Mesenchymal stem cell (in vitro differentiated cells and primary cell): ENCODE measurements at regions not wholly inside any gene's neighbourhood (a gene's known extent, or its start where the extent isn't known, plus 50 kb on each side); places are given as distances from the start of the nearest gene placed in this dataset.

Experiments
- DNase-seq: peaks from one replicate; pipeline ENCODE4 v3.0.0-alpha.2; 2013
- H2AFZ ChIP-seq: one replicate; pipeline ENCODE4 v1.6.1; 2013; ENCODE audit warnings: low read depth, mild to moderate bottlenecking, control low read depth, inconsistent platforms, low read length, moderate library complexity
- H2AK5ac ChIP-seq: 2 replicates; pipeline ENCODE4 v1.6.1; 2013; ENCODE audit warnings: low read length, moderate library complexity, mild to moderate bottlenecking, inconsistent platforms; ENCODE audit not compliant: severe bottlenecking
- H2BK120ac ChIP-seq: one replicate; pipeline ENCODE4 v1.6.1; 2013; ENCODE audit warnings: low read depth, mild to moderate bottlenecking, inconsistent platforms, low read length, moderate library complexity
- H2BK12ac ChIP-seq, 2 experiments: one replicate each; pipeline ENCODE4 v1.6.1; 2013; ENCODE audit warnings: inconsistent platforms in 2 of 2, low read length in 2 of 2, mild to moderate bottlenecking in 2 of 2, moderate library complexity in 2 of 2, control low read depth in 1 of 2
- H2BK15ac ChIP-seq: one replicate; pipeline ENCODE4 v1.6.1; 2013; ENCODE audit warnings: mild to moderate bottlenecking, low read depth, inconsistent platforms; ENCODE audit not compliant: poor library complexity, severe bottlenecking
- H2BK5ac ChIP-seq: 2 replicates; pipeline ENCODE4 v1.6.1; 2013; ENCODE audit warnings: low read depth, mild to moderate bottlenecking, low read length, control low read depth, inconsistent platforms; ENCODE audit not compliant: poor library complexity, severe bottlenecking
- H3K14ac ChIP-seq, 2 experiments: one replicate each; pipeline ENCODE4 v1.6.1; 2013; ENCODE audit warnings: inconsistent platforms in 2 of 2, low read length in 2 of 2, control low read depth in 1 of 2, mild to moderate bottlenecking in 1 of 2, moderate library complexity in 1 of 2
- H3K18ac ChIP-seq, 2 experiments: one replicate each; pipeline ENCODE4 v1.6.1; 2013; ENCODE audit warnings: inconsistent platforms in 2 of 2, low read length in 2 of 2, control low read depth in 1 of 2, low read depth in 1 of 2, mild to moderate bottlenecking in 1 of 2
- H3K23ac ChIP-seq, 2 experiments: one replicate each; pipeline ENCODE4 v1.6.1; 2013; ENCODE audit warnings: inconsistent platforms in 2 of 2, low read length in 2 of 2, mild to moderate bottlenecking in 2 of 2, moderate library complexity in 2 of 2, control low read depth in 1 of 2
- H3K27ac ChIP-seq: 2 replicates; pipeline ENCODE4 v1.5.1; 2013; ENCODE audit warnings: mild to moderate bottlenecking, moderate library complexity, low read length, control low read depth, inconsistent platforms; ENCODE audit not compliant: poor library complexity, severe bottlenecking
- H3K27me3 ChIP-seq, 2 experiments: 2 replicates each; pipeline versions ENCODE4 v1.6.1 to v1.7.0; 2013; ENCODE audit warnings: low read length in 2 of 2, mild to moderate bottlenecking in 2 of 2, moderate library complexity in 2 of 2, control low read depth in 1 of 2, inconsistent platforms in 1 of 2; ENCODE audit not compliant: control insufficient read depth in 1 of 2, insufficient read depth in 1 of 2
- H3K36me3 ChIP-seq, 2 experiments: 2 replicates each; pipeline versions ENCODE4 v1.6.1 to v1.7.0; 2013; ENCODE audit warnings: low read length in 2 of 2, control low read depth in 1 of 2, inconsistent platforms in 1 of 2, low read depth in 1 of 2, mild to moderate bottlenecking in 1 of 2; ENCODE audit not compliant: insufficient read depth in 2 of 2, control insufficient read depth in 1 of 2
- H3K4ac ChIP-seq, 2 experiments: one replicate each; pipeline ENCODE4 v1.6.1; 2013; ENCODE audit warnings: inconsistent platforms in 2 of 2, low read length in 2 of 2, mild to moderate bottlenecking in 2 of 2, moderate library complexity in 2 of 2, control low read depth in 1 of 2, low read depth in 1 of 2
- H3K4me1 ChIP-seq: 2 replicates; pipeline ENCODE4 v1.6.1; 2013; ENCODE audit warnings: low read depth, low read length, control low read depth; ENCODE audit not compliant: control insufficient read depth, insufficient read depth
- H3K4me2 ChIP-seq: 2 replicates; pipeline ENCODE4 v1.6.1; 2013; ENCODE audit warnings: low read length, mild to moderate bottlenecking, inconsistent platforms; ENCODE audit not compliant: poor library complexity, severe bottlenecking
- H3K4me3 ChIP-seq, 2 experiments: 2 replicates each; pipeline versions ENCODE4 v1.5.1 to v1.7.0; 2013; ENCODE audit warnings: low read length in 2 of 2, mild to moderate bottlenecking in 2 of 2, control low read depth in 1 of 2, low read depth in 1 of 2; ENCODE audit not compliant: insufficient read depth in 1 of 2
- H3K79me1 ChIP-seq: replicated peaks from 2 replicates; pipeline ENCODE4 v1.6.1; 2013; ENCODE audit warnings: mild to moderate bottlenecking, control low read depth, low read length, inconsistent platforms; ENCODE audit not compliant: poor library complexity, severe bottlenecking
- H3K9ac ChIP-seq: 2 replicates; pipeline ENCODE4 v1.7.0; 2013; ENCODE audit warnings: mild to moderate bottlenecking, low read length, moderate library complexity
- H3K9me3 ChIP-seq: 2 replicates; pipeline ENCODE4 v1.7.0; 2013; ENCODE audit warnings: mild to moderate bottlenecking, low read length; ENCODE audit not compliant: control insufficient read depth
- H4K8ac ChIP-seq: one replicate; pipeline ENCODE4 v1.6.1; 2013; ENCODE audit warnings: inconsistent platforms, mild to moderate bottlenecking, low read length, moderate library complexity
- H4K91ac ChIP-seq: one replicate; pipeline ENCODE4 v1.6.1; 2013; ENCODE audit warnings: mild to moderate bottlenecking, low read length, inconsistent platforms
- WGBS: methylation state at CpG from one replicate; pipeline ENCODE4 v1.1.7; 2013; ENCODE audit warnings: mixed read lengths; 5-methylcytosine and 5-hydroxymethylcytosine counted together

GRCh38 chr11:97637701-97638100 is 1247.9 kb downstream of the JRKL start:
- Histone ChIP-seq H3K4me1 (no peaks in the 10 kb centered on the region), H3K9ac (no peak overlapping the region), H2AFZ (no peak overlapping the region), H2BK5ac (no peak overlapping the region), H3K18ac (no peak overlapping the region), H3K4me3 (no peak overlapping the region), H3K27ac (no peak overlapping the region), H3K23ac (no peak overlapping the region), H2BK120ac (no peak overlapping the region), H4K8ac (no peak overlapping the region), H3K4ac (no peak overlapping the region), H4K91ac (no peak overlapping the region), H2AK5ac (no peak overlapping the region), H2BK15ac (no peak overlapping the region), H3K27me3 (no peaks in the 10 kb centered on the region), H3K79me1 (no peaks in the 10 kb centered on the region), H3K9me3 (peaks cover 9% of the 10 kb centered on the region), H3K14ac (no peak overlapping the region), H3K36me3 (no peaks in the 10 kb centered on the region), H3K4me2 (no peak overlapping the region), H2BK12ac (no peak overlapping the region)
- DNase-seq = no peak

DNA sequence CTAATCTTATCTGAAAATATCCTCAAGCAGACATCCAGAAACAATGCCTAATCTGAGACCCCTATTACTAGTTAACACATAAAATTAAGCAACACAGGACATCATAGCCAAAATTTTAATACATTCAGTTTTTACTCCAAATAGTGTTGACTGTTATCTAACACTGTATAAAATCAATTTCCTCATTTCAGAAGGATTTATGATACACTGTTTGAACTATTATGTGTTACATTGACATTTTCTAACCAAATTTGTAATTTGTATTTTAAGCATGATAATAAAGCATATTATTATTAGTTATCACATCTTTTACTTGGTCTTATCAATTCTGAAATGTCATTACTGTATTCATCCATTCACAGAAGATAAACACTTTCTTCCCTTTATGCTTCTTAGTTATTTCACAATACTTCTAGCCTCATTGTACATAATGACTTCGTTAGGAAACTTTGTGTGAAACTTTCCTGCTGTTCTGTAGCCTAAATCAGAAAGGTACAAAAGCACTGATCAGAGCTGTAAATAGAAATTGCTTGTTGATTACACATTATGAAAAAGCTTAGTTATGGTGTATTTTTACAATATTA is 1248.9 kb downstream of the JRKL start:
- H3K4ac ChIP-seq = no peak overlapping the region
- H3K27me3 ChIP-seq = no peaks in the 10 kb centered on the region
- H4K91ac ChIP-seq = no peak overlapping the region
- H3K18ac ChIP-seq = no peak overlapping the region
- H2BK12ac ChIP-seq = no peak overlapping the region
- no peak overlapping the region for H4K8ac ChIP-seq
- 90% methylated on average over 1 of the region's 1 CpG for WGBS
- H2BK15ac ChIP-seq = no peak overlapping the region
- H2BK120ac ChIP-seq = no peak overlapping the region
- H3K4me1 ChIP-seq = no peaks in the 10 kb centered on the region
- no peak overlapping the region for H3K23ac ChIP-seq
- H3K36me3 ChIP-seq = no peaks in the 10 kb centered on the region
- H3K4me2 ChIP-seq = no peak overlapping the region
- no peak overlapping the region for H3K4me3 ChIP-seq
- H2AK5ac ChIP-seq = no peak overlapping the region
- no peak overlapping the region for H2AFZ ChIP-seq
- H3K27ac ChIP-seq = no peak overlapping the region
- no peak overlapping the region for H3K9ac ChIP-seq
- DNase-seq = no peak
- no peaks in the 10 kb centered on the region for H3K79me1 ChIP-seq
- H3K14ac ChIP-seq = no peak overlapping the region
- H2BK5ac ChIP-seq = no peak overlapping the region
- H3K9me3 ChIP-seq = peaks cover 9% of the 10 kb centered on the region

DNA sequence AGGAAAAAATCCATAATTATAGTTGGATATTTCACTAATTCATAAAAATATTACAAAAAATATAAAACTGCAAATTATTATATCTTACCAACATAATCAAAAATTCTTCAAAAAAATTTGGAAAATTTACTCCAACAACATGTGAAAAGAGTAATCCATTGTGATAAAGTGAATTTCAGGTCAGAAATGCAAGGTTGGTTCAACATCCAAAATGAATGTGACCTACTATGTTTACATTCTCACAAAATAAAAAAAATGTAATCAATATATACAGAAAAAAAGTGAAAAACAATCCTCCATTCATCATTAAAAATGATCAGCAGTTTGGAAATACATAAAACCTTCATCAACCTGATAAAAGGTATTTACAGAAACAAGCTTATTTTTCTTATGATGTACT is 1252.2 kb downstream of the JRKL start:
- Histone ChIP-seq H3K23ac (no peak overlapping the region), H3K14ac (no peak overlapping the region), H3K9me3 (peaks cover 21% of the 10 kb centered on the region), H3K4ac (no peak overlapping the region), H2AK5ac (no peak overlapping the region), H3K27ac (no peak overlapping the region), H2BK15ac (no peak overlapping the region), H2BK5ac (no peak overlapping the region), H3K9ac (no peak overlapping the region), H3K36me3 (no peaks in the 10 kb centered on the region), H3K4me1 (no peaks in the 10 kb centered on the region), H4K8ac (no peak overlapping the region), H2BK12ac (no peak overlapping the region), H2AFZ (no peak overlapping the region), H3K4me2 (no peak overlapping the region), H2BK120ac (no peak overlapping the region), H3K27me3 (no peaks in the 10 kb centered on the region), H3K4me3 (no peak overlapping the region), H3K79me1 (no peaks in the 10 kb centered on the region), H3K18ac (no peak overlapping the region), H4K91ac (no peak overlapping the region)
- no peak for DNase-seq

- Histone ChIP-seq H3K79me1 (no peaks in the 10 kb centered on the region), H2BK15ac (no peak overlapping the region), H3K4me3 (no peak overlapping the region), H4K8ac (no peak overlapping the region), H3K18ac (no peak overlapping the region), H3K27ac (no peak overlapping the region), H4K91ac (no peak overlapping the region), H2BK12ac (no peak overlapping the region), H2AK5ac (no peak overlapping the region), H3K27me3 (no peaks in the 10 kb centered on the region), H2BK5ac (no peak overlapping the region), H3K9ac (no peak overlapping the region), H3K9me3 (peaks cover 33% of the 10 kb centered on the region), H3K4me1 (no peaks in the 10 kb centered on the region), H2BK120ac (no peak overlapping the region), H3K23ac (no peak overlapping the region), H3K4ac (no peak overlapping the region), H2AFZ (no peak overlapping the region), H3K36me3 (no peaks in the 10 kb centered on the region), H3K14ac (no peak overlapping the region), H3K4me2 (no peak overlapping the region)
- WGBS = 90% methylated on average over 3 of the region's 3 CpGs
- no peak for DNase-seq
Measured at GRCh38 chr11:97645736-97646135, 1255.9 kb downstream of the JRKL start.
